A549 (cell line): ENCODE measurements at regions not wholly inside any gene's neighbourhood (a gene's known extent, or its start where the extent isn't known, plus 50 kb on each side); places are given as distances from the start of the nearest gene placed in this dataset.

Experiments used
- ATAC-seq, 2 experiments: fragments of 200-7000 bp in 1 of 2; fragments of >200 bp in 1 of 2; cut with Nextera tagmentation in 1 of 2; cut with Tn5 transposase in 1 of 2; 3 replicates each; pipeline versions ENCODE4 v1.8.0 to v1.9.1; 2018 to 2020; ENCODE audit warnings: mild to moderate bottlenecking in 1 of 2, moderate library complexity in 1 of 2
- CTCF ChIA-PET: fragments of 300-600 bp; sonication (Branson Sonifier 250); formaldehyde crosslinking; extraction: SDS; loops from one replicate; lab custom pipeline; 2021; ENCODE audit warnings: antibody characterized with exemption, inconsistent platforms; lab: Yijun Ruan, JAX
- POLR2A ChIA-PET: fragments of 350-600 bp; formaldehyde crosslinking; extraction: SDS; loops from one replicate; lab custom pipeline; 2021; ENCODE audit warnings: antibody characterized with exemption, inconsistent platforms; lab: Yijun Ruan, JAX
- DNase-seq, 2 experiments: peaks; one replicate each; pipeline versions ENCODE4 v3.0.0 to v3.0.0-alpha.2; 2011 to 2016; ENCODE audit warnings: low read depth in 1 of 2, low spot score in 1 of 2
- FAIRE-seq: peaks from 2 replicates; lab custom pipeline; 2011; peaks lifted over from hg19 to GRCh38; lab: Jason Lieb, UNC
- H3K27ac ChIP-seq, 2 experiments: fragments of >200 bp; sonication (Bioruptor Twin); formaldehyde crosslinking; 3 replicates each; pipeline ENCODE4 v1.5.1; 2016 to 2017
- H3K4me1 ChIP-seq: fragments of >200 bp; sonication (Bioruptor Twin); formaldehyde crosslinking; 3 replicates; pipeline ENCODE4 v1.6.1; 2016
- H3K4me2 ChIP-seq: fragments of >200 bp; sonication (Bioruptor Twin); formaldehyde crosslinking; 3 replicates; pipeline ENCODE4 v1.6.1; 2016
- H3K4me3 ChIP-seq: fragments of >200 bp; sonication (Bioruptor Twin); formaldehyde crosslinking; 3 replicates; pipeline ENCODE4 v1.5.1; 2016
- H3K9me3 ChIP-seq: fragments of >200 bp; sonication (Bioruptor Twin); formaldehyde crosslinking; 3 replicates; pipeline ENCODE4 v1.6.1; 2016
- BCL3 ChIP-seq: fragments of >200 bp; sonication (Bioruptor Twin); formaldehyde crosslinking; IDR thresholded peaks from 3 replicates; pipeline ENCODE4 v1.6.1; 2016
- BHLHE40 ChIP-seq: IDR thresholded peaks from 2 replicates; pipeline ENCODE4 v1.6.1; 2012; ENCODE audit warnings: low read depth, low read length, inconsistent platforms
- CBX8 ChIP-seq: fragments of 200-600 bp; sonication (generic); IDR thresholded peaks from 2 replicates; pipeline ENCODE4 v1.6.1; 2016
- CEBPB ChIP-seq, 2 experiments: fragments of >200 bp in 1 of 2; sonication (Bioruptor Twin) in 1 of 2; formaldehyde crosslinking in 1 of 2; IDR thresholded peaks; 2 replicates each; pipeline ENCODE4 v1.6.1; 2012 to 2016
- E2F6 ChIP-seq: IDR thresholded peaks from 2 replicates; pipeline ENCODE4 v1.6.1; 2012; ENCODE audit warnings: low read depth, borderline replicate concordance
- ELK1 ChIP-seq: fragments of 150-350 bp; IDR thresholded peaks from 2 replicates; pipeline ENCODE4 v1.6.1; 2014; ENCODE audit warnings: low read depth, mild to moderate bottlenecking, low read length
- FOSB ChIP-seq: fragments of 250-450 bp; sonication (Bioruptor Pico); IDR thresholded peaks from 2 replicates; pipeline ENCODE4 v1.5.0; 2020; ENCODE audit warnings: mild to moderate bottlenecking, moderate library complexity
- HDAC2 ChIP-seq: fragments of 200-600 bp; sonication (generic); IDR thresholded peaks from 2 replicates; pipeline ENCODE4 v1.6.1; 2016
- HES2 ChIP-seq: fragments of >200 bp; sonication (Bioruptor Twin); formaldehyde crosslinking; IDR thresholded peaks from 2 replicates; pipeline ENCODE4 v1.6.1; 2016
- HOXB13 ChIP-seq: fragments of 250-450 bp; sonication (Bioruptor Pico); IDR thresholded peaks from 2 replicates; pipeline ENCODE4 v1.5.0; 2020; ENCODE audit warnings: low read depth, mild to moderate bottlenecking, moderate library complexity
- JUN ChIP-seq, 2 experiments: fragments of >200 bp; sonication (Bioruptor Twin); formaldehyde crosslinking; IDR thresholded peaks; 2 replicates in 1 of 2; 3 replicates in 1 of 2; pipeline ENCODE4 v1.6.1; 2016 to 2017
- JUNB ChIP-seq: fragments of >200 bp; sonication (Bioruptor Twin); formaldehyde crosslinking; IDR thresholded peaks from 2 replicates; pipeline ENCODE4 v1.6.1; 2016
- KDM1A ChIP-seq: fragments of 200-600 bp; sonication (generic); IDR thresholded peaks from 2 replicates; pipeline ENCODE4 v1.6.1; 2016; ENCODE audit warnings: low read depth, mild to moderate bottlenecking
- KDM5A ChIP-seq: fragments of 200-600 bp; sonication (generic); IDR thresholded peaks from 2 replicates; pipeline ENCODE4 v1.6.1; 2016; ENCODE audit warnings: antibody characterized with exemption, mild to moderate bottlenecking
- MAFK ChIP-seq: fragments of 450-650 bp; IDR thresholded peaks from 2 replicates; pipeline ENCODE4 v1.6.1; 2014; ENCODE audit not compliant: partially characterized antibody
- NFE2L2 ChIP-seq: fragments of 150-350 bp; conservative IDR thresholded peaks from 2 replicates; pipeline ENCODE4 v1.6.1; 2014; ENCODE audit warnings: low read length
- NPAS2 ChIP-seq: fragments of 250-450 bp; sonication (Bioruptor Pico); IDR thresholded peaks from 2 replicates; pipeline ENCODE4 v1.8.0; 2022; ENCODE audit warnings: mild to moderate bottlenecking, moderate library complexity, borderline replicate concordance
- POLR2A ChIP-seq: IDR thresholded peaks from 2 replicates; pipeline ENCODE4 v1.6.1; 2012; ENCODE audit warnings: mild to moderate bottlenecking, low read length
- RAD21 ChIP-seq, 2 experiments: fragments of >200 bp in 1 of 2; sonication (Bioruptor Twin) in 1 of 2; formaldehyde crosslinking in 1 of 2; IDR thresholded peaks in 1 of 2; conservative IDR thresholded peaks in 1 of 2; 2 replicates in 1 of 2; 3 replicates in 1 of 2; pipeline ENCODE4 v1.6.1; 2012 to 2018; ENCODE audit warnings: inconsistent platforms in 1 of 2
- RNF2 ChIP-seq: fragments of 200-600 bp; sonication (generic); IDR thresholded peaks from 2 replicates; pipeline ENCODE4 v1.6.1; 2016; ENCODE audit warnings: low read depth, mild to moderate bottlenecking, antibody characterized with exemption, moderate library complexity, borderline replicate concordance
- SMC3 ChIP-seq: fragments of >200 bp; sonication (Bioruptor Twin); formaldehyde crosslinking; IDR thresholded peaks from 3 replicates; pipeline ENCODE4 v1.6.1; 2018; ENCODE audit warnings: inconsistent platforms
- SREBF2 ChIP-seq: fragments of 450-650 bp; IDR thresholded peaks from 2 replicates; pipeline ENCODE4 v1.6.1; 2014; ENCODE audit warnings: mild to moderate bottlenecking, moderate library complexity
- TFCP2L1 ChIP-seq: fragments of 250-450 bp; sonication (Bioruptor Pico); IDR thresholded peaks from 2 replicates; pipeline ENCODE4 v1.5.0; 2021; ENCODE audit warnings: mild to moderate bottlenecking
- ZFP36 ChIP-seq: fragments of 450-650 bp; IDR thresholded peaks from 2 replicates; pipeline ENCODE4 v1.6.1; 2014; ENCODE audit warnings: borderline replicate concordance; ENCODE audit not compliant: partially characterized antibody
- ZNF302 ChIP-seq: fragments of 250-450 bp; sonication (Bioruptor Pico); IDR thresholded peaks from 2 replicates; pipeline ENCODE4 v1.9.0; 2021; ENCODE audit warnings: inconsistent platforms, mild to moderate bottlenecking, moderate library complexity
- WGBS: methylation state at CpG from one replicate; pipeline ENCODE4 v1.1.6; 2017; ENCODE audit errors: missing lambda C conversion rate; 5-methylcytosine and 5-hydroxymethylcytosine counted together

GRCh38 chr16:62977876-62978275 is 941.6 kb upstream of the CDH8 start (continued):
- TF ChIP-seq ELK1, result no peak
- TF ChIP-seq RAD21 (conservative IDR thresholded peaks at IDR 0.05 in 1 of 2, IDR thresholded peaks at IDR 0.05 in 1 of 2), result no peak
- no peak for TF ChIP-seq FOSB (CRISPR knock-in tag)
- no peak for TF ChIP-seq HDAC2
- TF ChIP-seq KDM1A, result no peak

- no peak overlapping the region for H3K4me3 ChIP-seq
- TF ChIP-seq RNF2 (no peak), ELK1 (no peak), ZFP36 (no peak)
- POLR2A ChIA-PET, result no interaction called here
- H3K4me1 ChIP-seq, result no peaks in the 10 kb centered on the region
- ATAC-seq (no peak), FAIRE-seq (no peak), DNase-seq (no peak)
- no peaks in the 10 kb centered on the region for H3K9me3 ChIP-seq
- CTCF ChIA-PET, result no interaction called here
- no peak overlapping the region for H3K27ac ChIP-seq
- no peak overlapping the region for H3K4me2 ChIP-seq
- 14% methylated on average over 1 of the region's 1 CpG for WGBS
These were observed 938.2 kb upstream of the CDH8 start for GRCh38 chr16:62974424-62974823.

GRCh38 chr16:62970851-62971250 is 934.6 kb upstream of the CDH8 start:
- POLR2A ChIA-PET, result no interaction called here
- H3K9me3 ChIP-seq, result no peaks in the 10 kb centered on the region
- no peak overlapping the region for H3K27ac ChIP-seq
- no peaks in the 10 kb centered on the region for H3K4me1 ChIP-seq
- CTCF ChIA-PET, result no interaction called here
- no peak overlapping the region for H3K4me2 ChIP-seq
- ATAC-seq (no peak), DNase-seq (no peak), FAIRE-seq (no peak)
- TF ChIP-seq CEBPB (IDR thresholded peaks at IDR 0.05) (no peak), BHLHE40 (no peak), HOXB13 (no peak), TFCP2L1 (CRISPR knock-in tag) (no peak), NPAS2 (CRISPR knock-in tag) (no peak), POLR2A (no peak), CBX8 (no peak), JUNB (no peak), BCL3 (no peak), ZNF302 (no peak), JUN (IDR thresholded peaks at IDR 0.05) (no peak)
- no peak overlapping the region for H3K4me3 ChIP-seq

- H3K4me1 ChIP-seq, result no peaks in the 10 kb centered on the region
- no peak overlapping the region for H3K27ac ChIP-seq
- ATAC-seq (no peak), FAIRE-seq (no peak), DNase-seq (no peak)
- TF ChIP-seq RAD21 (conservative IDR thresholded peaks at IDR 0.05 in 1 of 2, IDR thresholded peaks at IDR 0.05 in 1 of 2), result no peak
- TF ChIP-seq NFE2L2, result no peak
- TF ChIP-seq TFCP2L1 (CRISPR knock-in tag), result no peak
- TF ChIP-seq SREBF2, result no peak
- no peak for TF ChIP-seq KDM5A
- no peak for TF ChIP-seq SMC3
- TF ChIP-seq MAFK, result no peak
- TF ChIP-seq ZFP36, result no peak
- TF ChIP-seq HES2, result no peak
- TF ChIP-seq E2F6, result no peak
- ChIA-PET CTCF (no interaction called here), POLR2A (no interaction called here)
- no peak overlapping the region for H3K4me2 ChIP-seq
- no peaks in the 10 kb centered on the region for H3K9me3 ChIP-seq
- no peak overlapping the region for H3K4me3 ChIP-seq
These were observed 933.6 kb upstream of the CDH8 start for GRCh38 chr16:62969711-62970318.
